ENCODE measurements at regions not wholly inside any gene's neighbourhood (a gene's known extent, or its start where the extent isn't known, plus 50 kb on each side); places are given as distances from the start of the nearest gene placed in this dataset.

DNA sequence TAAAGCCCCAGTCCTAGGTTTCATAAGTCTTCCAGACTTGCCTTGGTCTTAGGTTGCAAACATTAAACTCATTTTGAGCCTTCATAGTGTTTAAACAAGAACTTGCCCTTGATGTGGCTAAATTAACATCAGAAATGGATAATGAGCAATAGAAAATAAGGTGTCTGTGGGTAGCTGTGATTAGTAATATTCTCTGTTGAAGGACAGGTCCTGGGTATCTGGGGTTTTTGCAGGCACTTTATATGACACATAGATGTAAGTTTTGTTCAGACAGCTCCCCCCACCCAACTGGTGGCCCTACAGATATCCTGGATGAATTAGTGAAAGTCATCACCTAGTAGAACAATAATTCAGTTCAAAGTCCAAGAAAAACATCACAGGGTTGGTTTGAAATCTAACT is 272.5 kb downstream of the PTTG2 start:
- no peak overlapping the region for H3K4me2 ChIP-seq (ENCODE audit: low read depth, low read length)
- in situ Hi-C loops (cut with HindIII; ENCODE audit: extremely low pct_ligation_motif_present, low pct_unique_long_range_greater_than_20kb) (no loop called here), intact Hi-C loops (cut with micrococcal nuclease; ENCODE audit: unreplicated experiment) (no loop called here)
- H2AFZ ChIP-seq (ENCODE audit: low read length) = no peak overlapping the region
- no peaks in the 10 kb centered on the region for H3K79me2 ChIP-seq (ENCODE audit: insufficient read depth, low read length)
- FAIRE-seq (no peak), ATAC-seq (no peak), DNase-seq (ENCODE audit: low spot score) (no peak)
- no TSS peak for BruUV-seq (replicated peaks)
- no peaks in the 10 kb centered on the region; the same call in 1 of the 2 replicates for H3K9me3 ChIP-seq (ENCODE audit: low read length)
- no peaks in the 10 kb centered on the region for H3K36me3 ChIP-seq (replicated peaks in 1 of 2; ENCODE audit: control insufficient read depth in 1 of 2, insufficient read depth in 2 of 2, low read length in 2 of 2)
- POLR2A ChIA-PET = no interaction called here
- H3K4me3 ChIP-seq (replicated peaks in 1 of 3; ENCODE audit: insufficient read depth in 1 of 3, low read depth in 2 of 3, low read length in 3 of 3) = no peak overlapping the region
- peaks cover 66% of the 10 kb centered on the region for H3K4me1 ChIP-seq (ENCODE audit: insufficient read depth, low read length)
- CTCF ChIA-PET (ENCODE audit: low intra/inter-chr PET ratio, low total read pairs) = no interaction called here
- no peak overlapping the region for H3K27ac ChIP-seq (ENCODE audit: extremely low read length, insufficient read depth, low read length)
- no peak overlapping the region for H3K9ac ChIP-seq (ENCODE audit: insufficient read depth, low read depth, low read length)
- TF ChIP-seq ETV5 (CRISPR knock-in tag; IDR thresholded peaks at IDR 0.05; ENCODE audit: borderline replicate concordance) (no peak), RFXANK (CRISPR knock-in tag; IDR thresholded peaks at IDR 0.05) (no peak), ZNF674 (CRISPR knock-in tag; IDR thresholded peaks at IDR 0.05; ENCODE audit: low read depth) (no peak), U2AF2 (IDR thresholded peaks at IDR 0.05; ENCODE audit: low read depth, low read length) (no peak), ZNF331 (CRISPR knock-in tag; IDR thresholded peaks at IDR 0.05) (no peak), TMF1 (CRISPR knock-in tag; IDR thresholded peaks at IDR 0.05; ENCODE audit: low read depth) (no peak), NCOA1 (CRISPR knock-in tag; IDR thresholded peaks at IDR 0.05) (no peak), ZNF598 (CRISPR knock-in tag; IDR thresholded peaks at IDR 0.05; ENCODE audit: borderline replicate concordance) (no peak), HNRNPH1 (optimal IDR thresholded peaks at IDR 0.05; ENCODE audit: low read depth, low read length) (no peak), ZNF552 (CRISPR knock-in tag; IDR thresholded peaks at IDR 0.05; ENCODE audit: borderline replicate concordance) (no peak), JUN (CRISPR knock-in tag; IDR thresholded peaks at IDR 0.05) (no peak), SUZ12 (IDR thresholded peaks at IDR 0.05; ENCODE audit: low read depth, low read length) (no peak)
- TF ChIP-seq, protein P1, sequence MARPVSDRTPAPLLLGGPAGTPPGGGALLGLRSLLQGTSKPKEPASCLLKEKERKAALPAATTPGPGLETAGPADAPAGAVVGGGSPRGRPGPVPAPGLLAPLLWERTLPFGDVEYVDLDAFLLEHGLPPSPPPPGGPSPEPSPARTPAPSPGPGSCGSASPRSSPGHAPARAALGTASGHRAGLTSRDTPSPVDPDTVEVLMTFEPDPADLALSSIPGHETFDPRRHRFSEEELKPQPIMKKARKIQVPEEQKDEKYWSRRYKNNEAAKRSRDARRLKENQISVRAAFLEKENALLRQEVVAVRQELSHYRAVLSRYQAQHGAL (CRISPR knock-in tag; IDR thresholded peaks at IDR 0.05; ENCODE audit: not compliant biosample characterization) = no peak
- TF ChIP-seq, protein P2, sequence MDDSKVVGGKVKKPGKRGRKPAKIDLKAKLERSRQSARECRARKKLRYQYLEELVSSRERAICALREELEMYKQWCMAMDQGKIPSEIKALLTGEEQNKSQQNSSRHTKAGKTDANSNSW (CRISPR knock-in tag; IDR thresholded peaks at IDR 0.05; ENCODE audit: borderline replicate concordance) = no peak
- TF ChIP-seq, protein P3, sequence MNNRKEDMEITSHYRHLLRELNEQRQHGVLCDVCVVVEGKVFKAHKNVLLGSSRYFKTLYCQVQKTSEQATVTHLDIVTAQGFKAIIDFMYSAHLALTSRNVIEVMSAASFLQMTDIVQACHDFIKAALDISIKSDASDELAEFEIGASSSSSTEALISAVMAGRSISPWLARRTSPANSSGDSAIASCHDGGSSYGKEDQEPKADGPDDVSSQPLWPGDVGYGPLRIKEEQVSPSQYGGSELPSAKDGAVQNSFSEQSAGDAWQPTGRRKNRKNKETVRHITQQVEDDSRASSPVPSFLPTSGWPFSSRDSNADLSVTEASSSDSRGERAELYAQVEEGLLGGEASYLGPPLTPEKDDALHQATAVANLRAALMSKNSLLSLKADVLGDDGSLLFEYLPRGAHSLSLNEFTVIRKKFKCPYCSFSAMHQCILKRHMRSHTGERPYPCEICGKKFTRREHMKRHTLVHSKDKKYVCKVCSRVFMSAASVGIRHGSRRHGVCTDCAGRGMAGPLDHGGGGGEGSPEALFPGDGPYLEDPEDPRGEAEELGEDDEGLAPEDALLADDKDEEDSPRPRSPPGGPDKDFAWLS (CRISPR knock-in tag; IDR thresholded peaks at IDR 0.05; ENCODE audit: borderline replicate concordance) = no peak
- TF ChIP-seq, protein P4, sequence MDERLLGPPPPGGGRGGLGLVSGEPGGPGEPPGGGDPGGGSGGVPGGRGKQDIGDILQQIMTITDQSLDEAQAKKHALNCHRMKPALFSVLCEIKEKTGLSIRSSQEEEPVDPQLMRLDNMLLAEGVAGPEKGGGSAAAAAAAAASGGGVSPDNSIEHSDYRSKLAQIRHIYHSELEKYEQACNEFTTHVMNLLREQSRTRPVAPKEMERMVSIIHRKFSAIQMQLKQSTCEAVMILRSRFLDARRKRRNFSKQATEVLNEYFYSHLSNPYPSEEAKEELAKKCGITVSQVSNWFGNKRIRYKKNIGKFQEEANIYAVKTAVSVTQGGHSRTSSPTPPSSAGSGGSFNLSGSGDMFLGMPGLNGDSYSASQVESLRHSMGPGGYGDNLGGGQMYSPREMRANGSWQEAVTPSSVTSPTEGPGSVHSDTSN (CRISPR knock-in tag; IDR thresholded peaks at IDR 0.05) = no peak
- TF ChIP-seq, protein P5, sequence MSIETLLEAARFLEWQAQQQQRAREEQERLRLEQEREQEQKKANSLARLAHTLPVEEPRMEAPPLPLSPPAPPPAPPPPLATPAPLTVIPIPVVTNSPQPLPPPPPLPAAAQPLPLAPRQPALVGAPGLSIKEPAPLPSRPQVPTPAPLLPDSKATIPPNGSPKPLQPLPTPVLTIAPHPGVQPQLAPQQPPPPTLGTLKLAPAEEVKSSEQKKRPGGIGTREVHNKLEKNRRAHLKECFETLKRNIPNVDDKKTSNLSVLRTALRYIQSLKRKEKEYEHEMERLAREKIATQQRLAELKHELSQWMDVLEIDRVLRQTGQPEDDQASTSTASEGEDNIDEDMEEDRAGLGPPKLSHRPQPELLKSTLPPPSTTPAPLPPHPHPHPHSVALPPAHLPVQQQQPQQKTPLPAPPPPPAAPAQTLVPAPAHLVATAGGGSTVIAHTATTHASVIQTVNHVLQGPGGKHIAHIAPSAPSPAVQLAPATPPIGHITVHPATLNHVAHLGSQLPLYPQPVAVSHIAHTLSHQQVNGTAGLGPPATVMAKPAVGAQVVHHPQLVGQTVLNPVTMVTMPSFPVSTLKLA (IDR thresholded peaks at IDR 0.05) = no peak
- TF ChIP-seq, protein P6, sequence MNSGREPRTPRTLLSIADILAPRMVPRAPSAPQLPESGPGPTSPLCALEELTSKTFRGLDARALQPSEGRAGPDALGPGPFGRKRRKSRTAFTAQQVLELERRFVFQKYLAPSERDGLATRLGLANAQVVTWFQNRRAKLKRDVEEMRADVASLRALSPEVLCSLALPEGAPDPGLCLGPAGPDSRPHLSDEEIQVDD (CRISPR knock-in tag; IDR thresholded peaks at IDR 0.05; ENCODE audit: borderline replicate concordance) = no peak
- TF ChIP-seq, protein P7, sequence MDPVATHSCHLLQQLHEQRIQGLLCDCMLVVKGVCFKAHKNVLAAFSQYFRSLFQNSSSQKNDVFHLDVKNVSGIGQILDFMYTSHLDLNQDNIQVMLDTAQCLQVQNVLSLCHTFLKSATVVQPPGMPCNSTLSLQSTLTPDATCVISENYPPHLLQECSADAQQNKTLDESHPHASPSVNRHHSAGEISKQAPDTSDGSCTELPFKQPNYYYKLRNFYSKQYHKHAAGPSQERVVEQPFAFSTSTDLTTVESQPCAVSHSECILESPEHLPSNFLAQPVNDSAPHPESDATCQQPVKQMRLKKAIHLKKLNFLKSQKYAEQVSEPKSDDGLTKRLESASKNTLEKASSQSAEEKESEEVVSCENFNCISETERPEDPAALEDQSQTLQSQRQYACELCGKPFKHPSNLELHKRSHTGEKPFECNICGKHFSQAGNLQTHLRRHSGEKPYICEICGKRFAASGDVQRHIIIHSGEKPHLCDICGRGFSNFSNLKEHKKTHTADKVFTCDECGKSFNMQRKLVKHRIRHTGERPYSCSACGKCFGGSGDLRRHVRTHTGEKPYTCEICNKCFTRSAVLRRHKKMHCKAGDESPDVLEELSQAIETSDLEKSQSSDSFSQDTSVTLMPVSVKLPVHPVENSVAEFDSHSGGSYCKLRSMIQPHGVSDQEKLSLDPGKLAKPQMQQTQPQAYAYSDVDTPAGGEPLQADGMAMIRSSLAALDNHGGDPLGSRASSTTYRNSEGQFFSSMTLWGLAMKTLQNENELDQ (CRISPR knock-in tag; IDR thresholded peaks at IDR 0.05; ENCODE audit: borderline replicate concordance) = no peak
- no peaks in the 10 kb centered on the region for H4K20me1 ChIP-seq (ENCODE audit: insufficient read depth, low read length)
- H3K27me3 ChIP-seq (ENCODE audit: control insufficient read depth in 1 of 2, insufficient read depth in 2 of 2, low read length in 2 of 2) = no peaks in the 10 kb centered on the region; a peak in 1 of 5 replicates
